Common myeloid progenitor, CD34-positive (primary cell): ENCODE measurements at regions not wholly inside any gene's neighbourhood (a gene's known extent, or its start where the extent isn't known, plus 50 kb on each side); places are given as distances from the start of the nearest gene placed in this dataset.

ENCODE experiments used
- CTCF ChIA-PET: fragments of 350-600 bp; sonication (Branson Sonifier 250); formaldehyde crosslinking; loops from one replicate; lab custom pipeline; 2021; ENCODE audit warnings: antibody characterized with exemption; lab: Charles Lee
- POLR2A ChIA-PET: fragments of 350-600 bp; sonication (Branson Sonifier 250); formaldehyde crosslinking; loops from one replicate; lab custom pipeline; 2021; ENCODE audit warnings: antibody characterized with exemption; lab: Charles Lee
- DNase-seq, 3 donors: peaks; one replicate each; pipeline versions ENCODE4 v3.0.0 to v3.0.0-alpha.2; 2013
- H3K27ac ChIP-seq, 2 experiments: 1 replicate in 1 of 2; 2 replicates in 1 of 2; pipeline ENCODE4 v1.7.0; 2013; ENCODE audit warnings: inconsistent platforms in 2 of 2, low read length in 2 of 2, mild to moderate bottlenecking in 2 of 2, low read depth in 1 of 2, moderate library complexity in 1 of 2; ENCODE audit not compliant: severe bottlenecking in 2 of 2, insufficient read depth in 1 of 2, poor library complexity in 1 of 2
- H3K27me3 ChIP-seq, 5 experiments: replicated peaks in 2 of 5; 1 replicate in 3 of 5; 2 replicates in 2 of 5; pipeline versions ENCODE4 v1.6.1 to v1.7.0; 2013; ENCODE audit warnings: low read length in 4 of 5, mild to moderate bottlenecking in 2 of 5, moderate library complexity in 2 of 5, inconsistent platforms in 1 of 5; ENCODE audit not compliant: insufficient read depth in 5 of 5, control insufficient read depth in 4 of 5
- H3K36me3 ChIP-seq, 4 experiments: 1 replicate in 2 of 4; 2 replicates in 2 of 4; pipeline versions ENCODE4 v1.6.1 to v1.7.0; 2013; ENCODE audit warnings: low read length in 3 of 4, control low read depth in 1 of 4, mild to moderate bottlenecking in 1 of 4; ENCODE audit not compliant: control insufficient read depth in 4 of 4, insufficient read depth in 4 of 4
- H3K4me1 ChIP-seq, 4 experiments: 1 replicate in 3 of 4; 2 replicates in 1 of 4; pipeline versions ENCODE4 v1.6.1 to v1.7.1; 2013; ENCODE audit warnings: low read length in 3 of 4, mild to moderate bottlenecking in 3 of 4, control low read depth in 1 of 4, inconsistent platforms in 1 of 4, moderate library complexity in 1 of 4; ENCODE audit not compliant: control insufficient read depth in 4 of 4, insufficient read depth in 4 of 4; ENCODE audit errors: control extremely low read depth in 1 of 4
- H3K4me3 ChIP-seq, 7 experiments: 1 replicate in 4 of 7; 2 replicates in 3 of 7; pipeline versions ENCODE4 v1.5.1 to v1.7.0; 2013; ENCODE audit warnings: mild to moderate bottlenecking in 7 of 7, low read length in 6 of 7, moderate library complexity in 6 of 7, inconsistent platforms in 2 of 7, low read depth in 2 of 7, control low read depth in 1 of 7; ENCODE audit not compliant: insufficient read depth in 4 of 7, control insufficient read depth in 1 of 7; ENCODE audit errors: extremely low read depth in 1 of 7
- H3K9me3 ChIP-seq, 5 experiments: 1 replicate in 4 of 5; 2 replicates in 1 of 5; pipeline versions ENCODE4 v1.6.1 to v1.7.1; 2013; ENCODE audit warnings: low read length in 4 of 5, mild to moderate bottlenecking in 2 of 5, inconsistent platforms in 1 of 5, low read depth in 1 of 5, moderate library complexity in 1 of 5; ENCODE audit not compliant: control insufficient read depth in 4 of 5, insufficient read depth in 2 of 5; ENCODE audit errors: control extremely low read depth in 1 of 5
- WGBS: methylation state at CpG from one replicate; pipeline ENCODE4 v1.1.5; 2013; ENCODE audit not compliant: insufficient coverage; 5-methylcytosine and 5-hydroxymethylcytosine counted together

DNA sequence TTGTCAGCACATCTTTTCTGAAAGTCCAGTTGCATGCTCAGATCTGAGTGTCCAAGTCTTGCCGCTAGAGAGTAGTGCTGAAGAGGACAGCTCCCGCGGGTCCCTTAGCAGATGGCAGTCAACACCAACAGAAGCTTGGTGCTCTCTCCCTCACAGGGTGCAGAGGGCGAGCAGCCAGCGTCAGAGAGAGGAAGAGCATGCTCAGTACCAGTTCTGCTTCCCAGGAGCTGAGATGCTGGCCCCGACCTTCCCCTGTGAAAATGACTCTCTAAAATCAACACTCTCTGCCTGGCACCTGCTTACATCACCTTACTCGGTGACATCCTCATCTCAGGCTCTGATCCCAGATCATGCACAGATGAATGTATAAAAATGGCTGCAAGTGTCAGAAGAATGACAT is 86.0 kb upstream of the TWIST2 start:
- peak in 2 of 3 donors; percentile 48 to 56 for DNase-seq

DNA sequence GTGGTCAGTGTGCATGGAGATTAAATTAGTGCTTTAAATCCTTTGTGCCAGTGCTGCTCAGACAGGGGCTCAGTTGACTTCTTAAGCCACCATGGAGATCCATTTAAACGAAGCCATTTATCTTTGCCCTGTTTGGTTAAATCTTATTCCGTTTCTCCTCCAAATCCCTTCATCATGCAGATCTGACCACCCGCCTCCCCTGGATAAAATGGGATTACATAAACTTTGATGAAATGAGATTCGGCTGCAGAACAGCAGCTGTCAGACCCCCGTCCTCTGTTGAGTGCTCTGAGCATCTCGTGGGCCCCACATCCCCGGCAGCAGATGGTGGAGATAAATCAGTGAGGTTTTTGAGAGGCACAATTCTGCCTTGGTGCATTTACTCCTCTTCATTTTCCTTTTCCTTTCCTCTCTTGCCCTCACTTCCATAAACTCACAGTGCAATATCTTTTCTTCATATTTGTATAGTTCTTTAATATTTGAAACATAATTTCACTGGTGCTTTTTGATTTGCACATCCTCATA is 84.4 kb upstream of the TWIST2 start:
- POLR2A ChIA-PET, result no interaction called here
- no peak overlapping the region for H3K4me3 ChIP-seq
- H3K27ac ChIP-seq, result no peak overlapping the region
- CTCF ChIA-PET, result interaction anchor here (1.3 kb wide), 1 partner anchor 8 kb away, joined by 3 read pairs; no protein-coding TSS in a partner anchor
- WGBS, result 71% methylated on average over 5 of the region's 7 CpGs
- no peak for DNase-seq
- H3K9me3 ChIP-seq, result peaks cover 0 to 2% (median 0%) of the 10 kb centered on the region in 5 experiments
- H3K4me1 ChIP-seq, result no peaks in the 10 kb centered on the region
- peaks cover 0 to 28% (median 0%) of the 10 kb centered on the region in 5 experiments for H3K27me3 ChIP-seq
- no peaks in the 10 kb centered on the region for H3K36me3 ChIP-seq

More for the DNA sequence above, 86.0 kb upstream of the TWIST2 start:
- Histone ChIP-seq H3K27ac (no peak overlapping the region), H3K9me3 (no peaks in the 10 kb centered on the region), H3K4me1 (no peaks in the 10 kb centered on the region), H3K36me3 (no peaks in the 10 kb centered on the region), H3K4me3 (no peak overlapping the region), H3K27me3 (peaks cover 0 to 23% (median 0%) of the 10 kb centered on the region in 5 experiments)
- CTCF ChIA-PET, result no interaction called here
- 9% methylated on average over 6 of the region's 7 CpGs for WGBS
- POLR2A ChIA-PET, result no interaction called here

DNA sequence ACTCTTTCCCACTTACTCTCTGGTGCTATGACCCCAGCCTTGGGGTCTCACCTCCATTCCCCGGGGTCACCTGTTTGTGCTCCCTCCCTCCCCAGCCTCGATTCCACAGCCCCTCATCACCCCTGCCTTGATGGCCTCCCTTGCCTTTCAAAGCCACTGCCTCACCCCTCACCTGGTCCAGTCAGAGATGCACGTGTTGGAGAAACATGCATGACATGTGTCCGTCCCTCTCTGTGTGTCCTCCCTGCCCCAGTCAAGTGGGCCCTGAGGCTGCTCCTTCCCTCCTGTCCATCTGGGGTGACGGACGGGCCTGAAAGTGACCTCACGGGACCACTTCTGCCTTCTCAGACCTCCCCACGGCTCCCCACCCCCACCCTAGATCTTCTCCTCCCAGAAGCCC is 82.3 kb upstream of the TWIST2 start:
- H3K27me3 ChIP-seq, result peaks cover 0 to 39% (median 0%) of the 10 kb centered on the region in 5 experiments
- peaks cover 0 to 2% (median 0%) of the 10 kb centered on the region in 5 experiments for H3K9me3 ChIP-seq
- no peaks in the 10 kb centered on the region for H3K36me3 ChIP-seq
- H3K4me1 ChIP-seq, result no peaks in the 10 kb centered on the region
- H3K27ac ChIP-seq, result no peak overlapping the region
- CTCF ChIA-PET, result no interaction called here
- POLR2A ChIA-PET, result no interaction called here
- H3K4me3 ChIP-seq, result no peak overlapping the region
- DNase-seq, result no peak
- WGBS, result 82% methylated on average over 7 of the region's 8 CpGs

DNA sequence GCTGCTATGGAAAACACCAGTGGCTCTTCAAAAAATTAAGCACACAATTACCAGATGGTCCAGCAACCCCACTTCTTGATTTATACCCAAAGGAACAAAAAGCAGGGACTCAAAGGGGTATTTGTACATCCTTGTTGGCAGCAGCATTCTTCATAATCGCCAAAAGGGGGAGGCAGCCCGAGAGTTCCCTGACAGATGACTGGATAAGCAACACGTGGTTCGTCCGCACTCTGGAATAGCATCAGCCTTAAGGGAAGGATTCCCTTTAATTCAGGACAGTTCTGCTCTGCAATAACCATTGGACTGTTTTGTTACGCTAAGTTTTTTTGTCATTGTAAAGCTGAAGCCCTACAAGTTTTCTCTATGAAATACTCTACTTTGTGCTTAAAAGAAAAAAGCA is 76.7 kb upstream of the TWIST2 start:
- DNase-seq, result no peak
- 47% methylated on average over 6 of the region's 6 CpGs for WGBS
- Histone ChIP-seq H3K4me3 (no peak overlapping the region), H3K4me1 (no peaks in the 10 kb centered on the region), H3K27ac (no peak overlapping the region), H3K36me3 (no peaks in the 10 kb centered on the region), H3K27me3 (peaks cover 0 to 29% (median 7%) of the 10 kb centered on the region in 5 experiments), H3K9me3 (peaks cover 0 to 41% (median 5%) of the 10 kb centered on the region in 5 experiments)
- ChIA-PET POLR2A (no interaction called here), CTCF (interaction anchor here (1.3 kb wide), 1 partner anchor 8 kb away, joined by 3 read pairs; no protein-coding TSS in a partner anchor)

DNA sequence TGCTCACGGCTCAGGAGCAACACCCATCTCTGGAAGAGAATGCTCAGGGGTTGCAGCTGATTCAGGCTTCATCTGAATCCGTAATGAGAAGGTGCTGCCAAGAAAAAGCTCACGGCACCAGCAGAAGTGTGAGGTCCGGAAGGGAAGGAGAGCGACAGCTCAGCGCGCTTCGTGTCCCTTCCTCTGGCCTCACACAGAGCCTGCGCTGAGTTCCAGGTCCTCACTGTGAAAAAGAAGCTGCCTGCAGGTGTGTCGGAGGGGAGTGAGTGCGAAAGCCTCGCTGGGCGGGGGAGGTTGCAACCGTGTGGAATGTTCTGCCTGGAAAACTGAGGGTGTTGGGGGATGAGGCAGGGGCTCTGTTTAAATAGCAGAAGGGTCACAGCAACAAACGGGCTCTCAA is 76.2 kb upstream of the TWIST2 start:
- Histone ChIP-seq H3K9me3 (peaks cover 0 to 44% (median 5%) of the 10 kb centered on the region in 5 experiments), H3K36me3 (no peaks in the 10 kb centered on the region), H3K4me3 (no peak overlapping the region), H3K27me3 (peaks cover 0 to 29% (median 7%) of the 10 kb centered on the region in 5 experiments), H3K27ac (no peak overlapping the region), H3K4me1 (no peaks in the 10 kb centered on the region)
- no peak for DNase-seq
- 81% methylated on average over 10 of the region's 15 CpGs for WGBS
- CTCF ChIA-PET, result interaction anchor here (1.3 kb wide), 1 partner anchor 9 kb away, joined by 3 read pairs; no protein-coding TSS in a partner anchor
- POLR2A ChIA-PET, result no interaction called here

DNA sequence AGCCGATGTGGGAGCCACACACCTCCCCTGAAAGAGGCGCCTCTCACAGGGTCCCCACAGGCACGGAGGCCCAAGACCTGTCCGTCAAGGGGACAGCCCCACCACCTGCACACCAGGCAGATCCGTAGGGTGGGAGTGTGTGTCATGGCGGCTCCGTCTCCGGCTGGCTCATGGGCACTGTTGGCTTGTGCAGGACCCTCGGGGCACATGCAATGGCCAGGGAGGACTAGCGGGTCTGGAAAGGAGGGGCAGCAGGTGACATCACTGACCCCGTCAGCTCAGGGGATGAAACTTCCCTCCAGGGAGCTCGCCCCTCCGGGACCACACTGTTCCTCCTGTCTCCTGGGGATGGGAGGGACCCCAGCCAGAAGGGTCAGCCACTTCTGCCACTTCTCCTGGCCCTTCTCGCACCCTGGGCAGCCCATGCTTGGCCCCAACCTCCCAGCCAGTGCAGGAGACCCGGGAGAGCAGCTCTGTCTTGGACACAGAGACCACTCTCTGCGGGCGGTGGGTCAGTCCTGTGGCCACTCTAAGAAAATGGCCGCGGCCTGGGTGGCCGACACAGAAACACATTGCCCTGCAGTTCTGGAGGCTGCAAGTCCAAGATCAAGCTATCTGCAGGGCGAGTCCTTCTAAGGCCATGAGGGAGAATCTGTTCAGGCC is 75.1 kb upstream of the TWIST2 start:
- Histone ChIP-seq H3K27me3 (peaks cover 0 to 27% (median 7%) of the 10 kb centered on the region in 5 experiments), H3K9me3 (peaks cover 0 to 50% (median 10%) of the 10 kb centered on the region in 5 experiments), H3K27ac (no peak overlapping the region), H3K4me1 (no peaks in the 10 kb centered on the region), H3K36me3 (no peaks in the 10 kb centered on the region), H3K4me3 (no peak overlapping the region)
- DNase-seq, result no peak
- POLR2A ChIA-PET, result no interaction called here
- 90% methylated on average over 15 of the region's 21 CpGs for WGBS
- CTCF ChIA-PET, result no interaction called here

DNA sequence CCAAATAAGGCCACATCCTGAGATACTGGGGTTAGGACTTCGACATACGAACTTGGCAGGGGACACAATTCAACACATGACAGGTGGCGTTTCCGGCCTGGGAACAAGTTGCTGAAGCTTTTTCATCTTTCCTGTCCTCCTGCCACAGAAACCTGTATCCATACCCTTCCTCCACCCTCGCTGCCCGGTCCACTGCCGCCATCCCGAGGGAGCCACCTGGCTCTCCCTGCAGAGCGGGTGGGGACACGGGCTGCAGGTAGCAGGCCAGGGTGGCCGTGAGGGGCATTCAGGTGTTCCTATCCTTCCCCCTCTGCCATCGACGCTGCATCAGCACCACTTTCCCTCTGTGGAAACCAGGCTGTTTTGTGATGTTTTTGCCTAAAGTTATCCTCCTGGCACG is 74.4 kb upstream of the TWIST2 start:
- CTCF ChIA-PET, result no interaction called here

More for the DNA sequence above, 74.4 kb upstream of the TWIST2 start:
- H3K4me3 ChIP-seq, result no peak overlapping the region
- no peaks in the 10 kb centered on the region for H3K4me1 ChIP-seq
- no peak for DNase-seq
- peaks cover 0 to 56% (median 13%) of the 10 kb centered on the region in 5 experiments for H3K9me3 ChIP-seq
- 98% methylated on average over 9 of the region's 14 CpGs for WGBS
- no peak overlapping the region for H3K27ac ChIP-seq
- H3K27me3 ChIP-seq, result peaks cover 0 to 23% (median 7%) of the 10 kb centered on the region in 5 experiments
- no peaks in the 10 kb centered on the region for H3K36me3 ChIP-seq
- POLR2A ChIA-PET, result no interaction called here
